NCI-H1930 (cell line): ENCODE measurements at regions not wholly inside any gene's neighbourhood (a gene's known extent, or its start where the extent isn't known, plus 50 kb on each side); places are given as distances from the start of the nearest gene placed in this dataset.

Source experiments
- DNase-seq, 2 experiments: peaks; one replicate each; lab custom pipeline; 2025; lab: John Stamatoyannopoulos, UW

- no peak for DNase-seq
These were observed 495.2 kb downstream of the GADD45G start for GRCh38 chr9:90100014-90100413.

- DNase-seq, result peak; percentile 60 to 65
These were observed 497.6 kb downstream of the GADD45G start for GRCh38 chr9:90102292-90102901.

GRCh38 chr9:90103771-90104170 is 499.0 kb downstream of the GADD45G start:
- DNase-seq, result no peak

GRCh38 chr9:90105773-90106172 is 501.0 kb downstream of the GADD45G start:
- no peak for DNase-seq

- peak in 1 of 2 experiments; percentile 19 for DNase-seq
These were observed 502.4 kb downstream of the GADD45G start for GRCh38 chr9:90107040-90107725.

GRCh38 chr9:90107726-90108655 is 503.2 kb downstream of the GADD45G start:
- DNase-seq, result no peak

- DNase-seq, result no peak
These were observed 508.0 kb downstream of the GADD45G start for GRCh38 chr9:90112788-90113187.

- DNase-seq, result no peak
These were observed 510.0 kb downstream of the GADD45G start for GRCh38 chr9:90114641-90115425.

GRCh38 chr9:90121762-90122161 is 517.0 kb downstream of the GADD45G start:
- no peak for DNase-seq

- peak in 1 of 2 experiments; percentile 90 for DNase-seq
These were observed 517.7 kb downstream of the DIRAS2 start for GRCh38 chr9:90124961-90125360.

GRCh38 chr9:90127923-90128322 is 514.7 kb downstream of the DIRAS2 start:
- DNase-seq, result no peak

- no peak for DNase-seq
These were observed 513.9 kb downstream of the DIRAS2 start for GRCh38 chr9:90128587-90129190.

- no peak for DNase-seq
These were observed 513.2 kb downstream of the DIRAS2 start for GRCh38 chr9:90129446-90129845.

GRCh38 chr9:90131568-90131967 is 511.1 kb downstream of the DIRAS2 start:
- DNase-seq, result no peak

GRCh38 chr9:90132866-90133265 is 509.8 kb downstream of the DIRAS2 start:
- no peak for DNase-seq

GRCh38 chr9:90137801-90138200 is 504.8 kb downstream of the DIRAS2 start:
- no peak for DNase-seq

GRCh38 chr9:90140131-90140818 is 502.3 kb downstream of the DIRAS2 start:
- no peak for DNase-seq

- peak; percentile 14 to 53 for DNase-seq
These were observed 500.9 kb downstream of the DIRAS2 start for GRCh38 chr9:90141723-90142122.

GRCh38 chr9:90142580-90142979 is 500.0 kb downstream of the DIRAS2 start:
- peak in 1 of 2 experiments; percentile 55 for DNase-seq

- no peak for DNase-seq
These were observed 495.2 kb downstream of the DIRAS2 start for GRCh38 chr9:90147426-90147825.

GRCh38 chr9:90156318-90156717 is 486.3 kb downstream of the DIRAS2 start:
- DNase-seq, result no peak
